Amniotic stem cell (primary cell): ENCODE measurements at regions not wholly inside any gene's neighbourhood (a gene's known extent, or its start where the extent isn't known, plus 50 kb on each side); places are given as distances from the start of the nearest gene placed in this dataset.

ENCODE experiments used
- DNase-seq: peaks from one replicate; lab custom pipeline; 2025; lab: John Stamatoyannopoulos, UW

DNA sequence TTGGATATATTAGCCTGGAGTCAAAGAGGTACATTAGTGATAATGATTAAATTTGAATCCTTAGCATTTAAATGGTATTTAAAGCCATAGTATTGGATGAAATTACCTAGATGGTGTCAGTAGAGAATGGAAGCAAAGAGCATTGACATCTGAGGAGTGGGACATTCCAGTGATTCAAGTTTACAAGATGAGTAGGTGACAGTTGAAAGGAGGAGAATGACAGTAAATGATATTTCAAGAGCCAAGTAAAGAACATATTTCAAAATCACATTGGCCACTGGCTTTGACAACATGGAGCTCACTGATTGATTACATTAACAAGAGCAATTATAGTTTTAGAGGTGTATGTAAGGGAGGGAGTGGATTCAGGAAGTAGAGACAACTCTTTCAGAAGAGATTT, 93.9 kb upstream of the MEF2C start:
- DNase-seq: no peak

DNA sequence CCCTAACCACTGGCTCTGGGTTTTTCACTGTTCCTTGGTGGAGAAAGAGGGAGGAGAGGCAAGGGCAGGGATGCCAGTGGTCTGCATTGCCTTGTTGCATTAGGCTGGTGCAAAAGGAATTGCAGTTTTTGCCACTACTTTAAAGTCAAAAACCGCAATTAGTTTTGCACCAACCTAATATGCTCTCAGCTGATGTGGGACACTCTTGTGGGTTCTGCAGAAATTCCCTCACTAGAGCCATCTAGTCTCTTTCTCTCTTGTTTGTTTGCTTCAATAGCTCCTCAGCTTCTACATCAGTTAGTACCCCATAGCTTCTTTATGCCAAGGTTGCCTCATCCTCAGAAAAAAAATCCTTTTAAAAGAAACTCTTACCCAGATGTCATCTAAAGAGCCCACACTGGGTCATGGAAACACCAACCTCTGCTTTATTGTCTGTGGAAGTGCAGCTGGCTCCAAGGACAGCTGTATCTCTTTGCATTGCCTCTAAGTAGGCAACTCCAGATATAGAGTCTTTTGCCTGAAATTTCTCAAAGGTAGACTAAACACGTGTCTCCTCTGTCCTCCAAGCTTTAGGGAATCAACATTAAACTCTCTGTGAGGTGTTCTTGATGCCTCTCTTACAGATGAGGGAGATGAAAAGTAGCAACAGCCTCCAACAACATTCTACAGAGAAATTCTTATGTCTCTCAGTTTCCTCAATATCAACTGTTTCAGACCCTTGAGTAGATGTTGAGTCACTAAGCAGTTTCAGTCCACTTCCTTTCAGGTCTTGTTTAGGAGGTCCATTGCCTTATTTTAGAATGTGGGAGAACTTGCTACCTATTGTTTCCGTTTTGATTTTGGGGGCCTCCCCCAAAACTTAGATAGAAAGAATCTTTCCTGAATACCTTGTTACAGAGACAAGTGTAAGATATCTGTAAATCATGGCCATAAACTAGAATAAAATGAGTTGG, 84.9 kb upstream of the MEF2C start:
- DNase-seq: no peak

- DNase-seq: no peak
These were observed 81.8 kb upstream of the MEF2C start for GRCh38 chr5:88964831-88965230.

DNA sequence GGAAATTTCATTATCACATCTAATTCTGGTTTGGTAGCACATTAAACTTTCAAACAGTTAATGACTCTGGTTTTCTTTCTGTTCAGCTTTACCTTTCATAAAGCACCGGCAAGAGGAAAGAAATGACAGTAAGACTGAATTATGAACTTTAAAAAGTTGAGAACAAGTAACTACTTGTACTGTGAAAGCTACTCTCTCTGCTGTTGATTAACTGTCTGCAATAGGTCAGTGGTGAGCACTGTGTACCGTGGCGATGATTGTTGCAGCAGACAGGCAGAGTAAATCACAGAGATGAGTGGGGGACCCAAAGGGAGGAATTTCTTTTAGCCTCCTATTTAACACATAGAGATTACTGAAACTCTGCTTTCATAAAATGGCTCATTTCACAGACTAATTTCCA, 74.0 kb upstream of the MEF2C start:
- DNase-seq: no peak

- no peak for DNase-seq
These were observed 73.4 kb upstream of the MEF2C start for GRCh38 chr5:88956416-88956815.

DNA sequence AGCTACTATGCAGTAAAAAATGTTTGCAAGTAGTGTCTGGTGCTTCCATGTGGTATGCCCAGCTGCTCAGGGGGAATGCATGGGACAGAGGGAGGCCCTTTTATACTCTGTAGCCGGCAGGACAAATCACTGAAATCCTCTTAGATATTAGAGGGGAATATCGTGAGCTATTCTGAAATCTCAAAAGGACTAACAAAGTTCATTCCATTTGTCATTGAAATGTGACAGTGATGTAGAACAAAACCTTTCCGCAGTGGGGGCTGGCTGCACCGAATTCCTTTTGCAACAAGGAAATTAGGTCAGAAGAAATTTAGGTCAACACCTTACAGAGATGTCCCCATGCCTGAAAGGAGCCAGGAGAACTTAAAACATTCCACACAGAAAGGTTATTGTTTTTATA, 72.4 kb upstream of the MEF2C start:
- DNase-seq: no peak

DNA sequence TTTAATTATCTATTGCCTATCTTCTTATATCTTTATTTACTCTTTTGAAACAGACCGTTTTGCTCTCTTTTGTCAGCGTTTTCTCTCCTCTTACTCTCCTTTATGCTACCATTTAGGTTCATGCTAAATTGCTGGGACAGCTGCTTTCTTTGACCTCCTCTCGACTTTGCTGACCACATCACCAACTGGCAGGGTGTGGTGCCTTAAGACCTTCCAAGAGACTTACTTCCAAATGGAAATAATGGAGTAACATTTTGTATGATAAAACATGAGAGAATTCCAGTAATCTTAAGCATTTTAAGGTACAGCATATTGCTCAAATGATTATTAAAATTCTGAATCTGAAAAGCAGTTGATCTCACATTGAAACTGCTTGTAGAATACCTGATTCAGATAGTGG, 71.5 kb upstream of the MEF2C start:
- no peak for DNase-seq

- no peak for DNase-seq
These were observed 70.1 kb upstream of the MEF2C start for GRCh38 chr5:88952996-88953643.

- DNase-seq: no peak
These were observed 69.4 kb upstream of the MEF2C start for GRCh38 chr5:88952344-88952743.

DNA sequence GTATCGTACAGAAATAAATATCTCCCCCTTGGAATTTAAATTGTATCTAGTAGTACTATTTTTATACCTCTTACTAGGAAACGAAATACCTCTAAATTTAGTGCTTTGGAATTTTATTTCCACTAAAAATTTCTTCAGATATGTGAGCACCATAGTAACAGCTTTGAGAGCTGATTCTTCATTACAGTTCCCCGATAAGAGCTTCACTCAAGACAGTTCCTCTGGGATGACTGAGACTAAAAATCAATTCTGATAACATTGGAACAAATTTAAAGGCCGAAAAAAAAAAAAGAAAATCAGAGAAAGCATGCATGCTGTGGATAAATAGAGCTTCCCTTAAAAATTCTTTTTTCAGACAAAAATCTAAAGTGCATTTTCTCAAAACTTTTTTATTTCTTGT, 68.5 kb upstream of the MEF2C start:
- no peak for DNase-seq

DNA sequence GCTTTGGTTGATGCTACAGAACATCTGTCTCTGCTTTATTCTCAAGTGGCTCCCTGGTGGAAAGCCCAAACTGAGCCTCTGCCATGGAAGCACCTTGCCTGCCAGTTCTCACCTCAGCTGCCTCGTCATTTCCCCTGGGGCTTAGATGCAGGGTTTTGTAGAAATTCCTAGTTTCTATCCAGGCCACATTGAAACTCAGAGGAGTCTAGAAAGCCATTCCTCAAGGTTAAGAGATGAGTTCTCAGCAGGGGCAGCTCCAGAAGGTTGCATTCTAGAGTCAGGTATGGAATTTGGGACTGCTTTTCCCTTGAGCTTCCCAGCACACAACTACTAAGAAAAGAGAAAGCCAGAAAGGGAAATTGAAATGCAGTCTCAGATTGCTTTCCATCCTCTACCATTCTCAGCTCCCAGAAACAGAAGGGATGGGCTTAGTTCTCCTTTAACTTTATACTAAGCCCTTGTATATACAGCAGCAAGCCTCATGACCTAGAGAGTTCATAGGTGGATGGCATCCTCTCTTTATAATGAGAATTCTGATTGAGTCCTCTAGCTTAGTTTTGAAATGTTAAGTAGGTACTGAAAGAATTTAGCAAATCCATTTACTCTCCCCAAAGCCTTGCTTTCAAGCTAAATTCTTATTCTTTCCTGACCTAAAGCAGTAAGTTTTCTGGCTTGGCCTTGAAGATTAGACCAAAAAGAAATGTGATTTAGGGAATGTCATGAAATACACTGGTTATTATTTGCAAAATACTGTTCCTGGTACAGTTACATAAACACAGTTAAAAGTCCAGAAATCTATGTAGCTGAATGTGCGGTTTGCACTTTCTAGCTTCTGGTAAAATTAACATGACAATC, 66.0 kb upstream of the MEF2C start:
- no peak for DNase-seq

DNA sequence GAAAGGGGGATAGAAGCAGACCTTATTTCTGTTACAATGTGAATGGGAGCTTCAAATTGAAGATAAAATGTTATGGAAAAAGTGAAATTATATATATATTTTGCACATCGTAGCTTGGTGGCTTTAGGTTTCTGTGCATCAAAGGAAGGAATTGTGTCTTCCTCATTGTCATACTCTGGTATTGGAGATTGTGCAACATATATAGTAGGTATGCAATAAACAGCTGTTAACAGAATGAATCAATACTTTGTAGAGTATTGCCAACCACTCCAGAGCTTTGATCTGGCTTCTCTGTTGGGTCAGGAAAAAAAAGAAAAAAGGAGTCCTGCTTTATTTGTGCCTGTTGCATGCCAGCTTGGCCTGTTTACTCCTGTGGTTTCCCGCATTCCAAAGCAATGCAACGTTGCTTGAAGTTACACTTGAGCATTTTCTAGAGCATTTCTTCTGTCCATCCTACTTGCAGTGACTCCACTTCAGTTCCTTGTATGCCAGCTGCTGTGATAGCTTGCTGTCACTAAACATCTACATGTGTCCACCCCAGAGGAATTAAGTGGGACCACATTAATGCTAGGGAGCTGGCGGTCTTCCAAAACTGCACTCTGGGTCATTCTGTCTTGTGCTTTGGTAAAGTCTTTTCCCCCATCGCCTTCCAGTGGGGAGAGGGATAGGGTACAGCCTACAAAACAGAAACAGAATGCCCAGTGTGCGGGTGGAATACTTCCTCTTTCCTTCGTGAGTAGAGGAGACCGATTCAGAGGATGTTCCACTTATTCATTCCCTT, 62.0 kb upstream of the MEF2C start:
- peak; percentile 12 for DNase-seq

DNA sequence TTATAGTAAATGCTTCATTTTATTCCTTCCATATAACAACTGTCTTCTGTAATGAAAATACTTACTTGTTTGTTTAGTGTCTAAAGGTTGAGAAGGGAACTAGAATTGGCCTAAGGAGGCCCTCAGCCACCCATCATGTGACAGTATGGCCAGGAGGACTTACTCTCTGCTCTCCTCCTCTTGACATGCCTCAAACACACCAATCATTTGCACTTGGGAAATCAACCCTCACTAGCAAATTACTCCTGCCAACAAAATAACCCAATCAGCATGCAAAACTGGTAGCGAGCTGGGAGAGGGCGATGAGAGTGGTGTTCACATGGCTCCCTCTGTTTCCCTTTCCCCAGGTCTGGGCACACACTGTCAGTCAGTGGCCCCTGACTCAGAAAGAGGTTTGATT, 58.6 kb upstream of the MEF2C start:
- no peak for DNase-seq

- DNase-seq: no peak
These were observed 57.7 kb upstream of the MEF2C start for GRCh38 chr5:88940713-88941112.

DNA sequence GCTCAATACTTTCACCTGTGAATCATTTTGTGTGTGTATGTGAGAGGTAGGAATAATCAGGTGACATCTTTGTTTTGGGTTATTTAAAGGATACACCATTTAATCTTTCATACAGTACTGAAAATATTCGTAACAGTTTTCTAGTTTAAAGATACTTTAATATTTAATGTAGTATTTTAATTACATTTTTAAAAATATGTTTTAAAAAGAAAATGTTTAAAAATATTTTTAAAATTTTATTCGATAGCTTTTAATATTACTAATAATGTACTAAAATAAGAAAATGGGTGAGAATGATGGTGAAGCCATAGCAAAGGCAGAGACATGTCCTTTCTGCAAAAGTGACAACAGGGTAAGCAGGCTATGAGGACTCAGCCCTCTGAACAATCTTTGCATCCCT, 56.3 kb upstream of the MEF2C start:
- DNase-seq: no peak

DNA sequence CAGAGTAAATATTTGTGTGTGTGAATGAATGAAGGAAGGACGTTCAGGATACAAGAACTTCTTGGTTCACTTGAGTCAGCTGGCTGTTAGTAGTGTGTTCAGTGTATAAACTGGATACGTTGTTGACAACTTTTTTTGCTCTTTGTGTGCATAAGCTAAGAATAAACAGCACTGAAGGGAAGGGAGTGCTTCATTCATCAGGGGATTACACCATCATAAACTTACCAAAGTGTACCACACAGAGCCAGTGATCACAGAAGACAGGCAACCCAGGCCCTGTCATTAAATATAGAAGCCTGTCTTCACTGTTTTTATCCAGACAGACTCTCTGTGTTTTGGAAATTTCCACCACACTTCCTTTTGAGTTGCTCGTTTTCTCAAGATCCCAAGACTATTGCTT, 55.5 kb upstream of the MEF2C start:
- DNase-seq: no peak

DNA sequence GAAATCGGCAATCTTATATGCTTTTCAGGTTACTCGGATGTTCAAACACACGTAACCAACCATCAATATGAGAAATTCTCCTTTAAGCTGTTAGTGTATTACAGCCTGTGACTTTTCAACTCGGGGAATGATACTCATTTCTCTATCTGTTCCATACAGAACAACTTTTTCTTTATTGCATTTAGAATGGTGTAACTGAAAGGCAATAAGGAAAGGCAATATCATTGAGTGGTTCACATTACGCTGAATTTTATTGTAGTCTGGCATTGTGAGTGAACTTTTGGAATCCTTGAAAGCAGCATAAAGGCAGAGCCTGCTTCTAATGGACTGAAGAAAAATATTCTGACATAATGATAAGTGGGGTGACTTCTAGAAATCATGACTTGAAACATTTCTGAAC, 54.4 kb upstream of the MEF2C start:
- no peak for DNase-seq

- DNase-seq: no peak
These were observed 51.5 kb upstream of the MEF2C start for GRCh38 chr5:88934439-88934838.
